ENCODE measurements at regions not wholly inside any gene's neighbourhood (a gene's known extent, or its start where the extent isn't known, plus 50 kb on each side); places are given as distances from the start of the nearest gene placed in this dataset.

GRCh38 chr7:144936314-144936713 is 100.5 kb upstream of the TPK1 start:
- Histone ChIP-seq H3K27me3 (no peaks in the 10 kb centered on the region), H3K9me3 (no peaks in the 10 kb centered on the region), H3K36me3 (no peaks in the 10 kb centered on the region), H3K4me3 (no peak overlapping the region), H3K27ac (no peak overlapping the region), H3K4me1 (no peaks in the 10 kb centered on the region)
- DNase-seq: no peak
- no peak for TF ChIP-seq CTCF (IDR thresholded peaks at IDR 0.05)
- no peak for TF ChIP-seq POLR2A (IDR thresholded peaks at IDR 0.05)

- H3K4me3 ChIP-seq: no peak overlapping the region
- H3K36me3 ChIP-seq: no peaks in the 10 kb centered on the region
- no peak overlapping the region for H3K27ac ChIP-seq
- DNase-seq: no peak
- H3K9me3 ChIP-seq: no peaks in the 10 kb centered on the region
- TF ChIP-seq CTCF (IDR thresholded peaks at IDR 0.05) (no peak), POLR2A (IDR thresholded peaks at IDR 0.05) (no peak)
- peaks cover 0 to 11% (median 0%) of the 10 kb centered on the region in 4 donors for H3K4me1 ChIP-seq
- no peaks in the 10 kb centered on the region for H3K27me3 ChIP-seq
These were observed 74.6 kb upstream of the TPK1 start for GRCh38 chr7:144910411-144910810.

- TF ChIP-seq POLR2A (IDR thresholded peaks at IDR 0.05) (no peak), CTCF (IDR thresholded peaks at IDR 0.05) (no peak)
- no peaks in the 10 kb centered on the region for H3K36me3 ChIP-seq
- H3K9me3 ChIP-seq: no peaks in the 10 kb centered on the region
- H3K4me3 ChIP-seq: no peak overlapping the region
- peaks cover 0 to 11% (median 0%) of the 10 kb centered on the region in 4 donors for H3K4me1 ChIP-seq
- DNase-seq: peak in 2 of 3 donors; percentile 39 to 47
- no peaks in the 10 kb centered on the region for H3K27me3 ChIP-seq
- H3K27ac ChIP-seq: no peak overlapping the region
These were observed 73.2 kb upstream of the TPK1 start for GRCh38 chr7:144908943-144909556.

GRCh38 chr7:144908324-144908723 is 72.5 kb upstream of the TPK1 start:
- no peak overlapping the region for H3K27ac ChIP-seq
- TF ChIP-seq CTCF (IDR thresholded peaks at IDR 0.05): no peak
- TF ChIP-seq POLR2A (IDR thresholded peaks at IDR 0.05): no peak
- H3K27me3 ChIP-seq: no peaks in the 10 kb centered on the region
- no peak overlapping the region for H3K4me3 ChIP-seq
- H3K4me1 ChIP-seq: peaks cover 0 to 11% (median 0%) of the 10 kb centered on the region in 4 donors
- no peaks in the 10 kb centered on the region for H3K9me3 ChIP-seq
- H3K36me3 ChIP-seq: no peaks in the 10 kb centered on the region
- DNase-seq: no peak

- TF ChIP-seq POLR2A (IDR thresholded peaks at IDR 0.05): no peak
- TF ChIP-seq CTCF (IDR thresholded peaks at IDR 0.05): no peak
- Histone ChIP-seq H3K36me3 (no peaks in the 10 kb centered on the region), H3K9me3 (no peaks in the 10 kb centered on the region), H3K4me3 (no peak overlapping the region), H3K27ac (no peak overlapping the region), H3K4me1 (peaks cover 0 to 11% (median 0%) of the 10 kb centered on the region in 4 donors), H3K27me3 (no peaks in the 10 kb centered on the region)
- no peak for DNase-seq
These were observed 71.7 kb upstream of the TPK1 start for GRCh38 chr7:144907577-144907976.

- H3K27me3 ChIP-seq: no peaks in the 10 kb centered on the region
- no peaks in the 10 kb centered on the region for H3K4me1 ChIP-seq
- no peaks in the 10 kb centered on the region for H3K36me3 ChIP-seq
- H3K9me3 ChIP-seq: no peaks in the 10 kb centered on the region
- H3K27ac ChIP-seq: no peak overlapping the region
- TF ChIP-seq CTCF (IDR thresholded peaks at IDR 0.05) (no peak), POLR2A (IDR thresholded peaks at IDR 0.05) (no peak)
- no peak for DNase-seq
- H3K4me3 ChIP-seq: no peak overlapping the region
These were observed 67.3 kb upstream of the TPK1 start for GRCh38 chr7:144903201-144903600.

Measured in Peyer's patch (tissue), 4 donors.